Nephron (organoid): ENCODE measurements at regions not wholly inside any gene's neighbourhood (a gene's known extent, or its start where the extent isn't known, plus 50 kb on each side); places are given as distances from the start of the nearest gene placed in this dataset.

Source experiments
- H3K27ac Mint-ChIP-seq, 3 experiments: 2 replicates each; pipeline ENCODE4 v1.8.0; 2020; ENCODE audit warnings: mixed read lengths in 3 of 3, mild to moderate bottlenecking in 2 of 3, moderate library complexity in 1 of 3
- H3K27me3 Mint-ChIP-seq: 2 replicates; pipeline ENCODE4 v1.8.0; 2021; ENCODE audit warnings: low read depth, mild to moderate bottlenecking, moderate library complexity, mixed read lengths
- H3K36me3 Mint-ChIP-seq: 2 replicates; pipeline ENCODE4 v1.8.0; 2020; ENCODE audit warnings: low read depth, mixed read lengths
- H3K4me1 Mint-ChIP-seq: 2 replicates; pipeline ENCODE4 v1.8.0; 2020; ENCODE audit warnings: mixed read lengths
- H3K4me3 Mint-ChIP-seq, 3 experiments: 2 replicates each; pipeline ENCODE4 v1.8.0; 2020; ENCODE audit warnings: mild to moderate bottlenecking in 3 of 3, mixed read lengths in 3 of 3, moderate library complexity in 2 of 3
- H3K9me3 Mint-ChIP-seq: 2 replicates; pipeline ENCODE4 v1.8.0; 2020; ENCODE audit warnings: mixed read lengths
- TF ChIP-seq, protein P1 (sequence below), 3 experiments: fragments of 200-600 bp; sonication (generic); IDR thresholded peaks; one replicate each; pipeline ENCODE4 v1.5.0; 2021; ENCODE audit warnings: antibody characterized with exemption in 3 of 3; ENCODE audit not compliant: unreplicated experiment in 3 of 3

DNA sequence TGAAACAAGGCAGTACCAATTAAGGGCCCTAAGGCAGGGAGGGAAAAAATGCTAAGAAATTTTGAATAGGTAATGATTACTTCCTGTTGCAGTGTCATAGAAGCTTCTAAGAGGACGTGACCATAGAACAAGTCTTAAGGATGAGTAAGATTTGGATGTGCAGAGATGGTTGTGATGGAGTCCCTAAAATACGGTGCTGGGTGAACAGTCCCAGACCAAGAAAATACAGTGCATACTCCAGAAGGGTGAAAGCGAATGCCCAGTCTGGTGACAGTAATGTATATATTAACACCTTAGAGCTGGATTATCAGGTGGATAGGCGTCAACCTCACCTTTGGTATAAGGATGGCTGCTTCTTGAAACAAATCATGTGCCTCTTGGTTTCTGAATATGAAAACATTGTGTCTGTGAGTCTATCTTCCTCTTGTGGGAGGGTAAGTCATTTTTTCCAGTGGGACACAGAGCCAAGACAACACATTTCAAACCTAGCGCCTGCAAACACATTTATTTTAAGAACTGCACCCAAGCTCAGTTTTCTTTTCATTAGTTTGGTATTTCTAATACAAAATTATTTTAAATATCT lies 101.2 kb upstream of the TP63 start:
- H3K36me3 Mint-ChIP-seq = peaks cover 4% of the 10 kb centered on the region
- TF ChIP-seq, protein P1, sequence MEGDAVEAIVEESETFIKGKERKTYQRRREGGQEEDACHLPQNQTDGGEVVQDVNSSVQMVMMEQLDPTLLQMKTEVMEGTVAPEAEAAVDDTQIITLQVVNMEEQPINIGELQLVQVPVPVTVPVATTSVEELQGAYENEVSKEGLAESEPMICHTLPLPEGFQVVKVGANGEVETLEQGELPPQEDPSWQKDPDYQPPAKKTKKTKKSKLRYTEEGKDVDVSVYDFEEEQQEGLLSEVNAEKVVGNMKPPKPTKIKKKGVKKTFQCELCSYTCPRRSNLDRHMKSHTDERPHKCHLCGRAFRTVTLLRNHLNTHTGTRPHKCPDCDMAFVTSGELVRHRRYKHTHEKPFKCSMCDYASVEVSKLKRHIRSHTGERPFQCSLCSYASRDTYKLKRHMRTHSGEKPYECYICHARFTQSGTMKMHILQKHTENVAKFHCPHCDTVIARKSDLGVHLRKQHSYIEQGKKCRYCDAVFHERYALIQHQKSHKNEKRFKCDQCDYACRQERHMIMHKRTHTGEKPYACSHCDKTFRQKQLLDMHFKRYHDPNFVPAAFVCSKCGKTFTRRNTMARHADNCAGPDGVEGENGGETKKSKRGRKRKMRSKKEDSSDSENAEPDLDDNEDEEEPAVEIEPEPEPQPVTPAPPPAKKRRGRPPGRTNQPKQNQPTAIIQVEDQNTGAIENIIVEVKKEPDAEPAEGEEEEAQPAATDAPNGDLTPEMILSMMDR (IDR thresholded peaks at IDR 0.05; ENCODE audit: unreplicated experiment in 3 of 3) = no peak
- peaks cover 16% of the 10 kb centered on the region for H3K9me3 Mint-ChIP-seq
- H3K27me3 Mint-ChIP-seq = peaks cover 3% of the 10 kb centered on the region
- H3K27ac Mint-ChIP-seq = no peak overlapping the region
- no peak overlapping the region for H3K4me3 Mint-ChIP-seq
- H3K4me1 Mint-ChIP-seq = peaks cover 3% of the 10 kb centered on the region

DNA sequence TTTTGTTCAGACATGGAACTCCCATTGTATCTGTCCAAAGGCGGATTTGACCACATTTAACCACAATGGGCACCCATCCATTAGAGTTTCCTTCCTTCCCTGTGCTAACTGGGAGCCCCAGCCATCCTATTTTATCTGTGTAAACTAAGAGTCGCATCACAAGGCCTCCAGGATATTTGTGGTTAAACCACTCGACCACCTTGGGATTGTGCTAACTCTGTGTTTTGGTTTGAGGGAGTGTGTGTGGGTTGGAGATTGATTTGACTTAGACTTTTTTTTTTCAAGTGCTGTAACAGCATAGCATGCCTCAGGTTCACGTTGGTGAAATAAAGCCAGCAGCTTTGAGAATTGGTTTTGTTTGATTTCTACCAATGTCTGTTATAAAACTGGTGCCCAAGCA lies 100.4 kb upstream of the TP63 start:
- peaks cover under 1% of the 10 kb centered on the region for H3K36me3 Mint-ChIP-seq
- no peak overlapping the region for H3K27ac Mint-ChIP-seq
- H3K27me3 Mint-ChIP-seq = peaks cover 3% of the 10 kb centered on the region
- H3K9me3 Mint-ChIP-seq = peaks cover 13% of the 10 kb centered on the region
- TF ChIP-seq, protein P1 (IDR thresholded peaks at IDR 0.05; ENCODE audit: unreplicated experiment in 3 of 3) = no peak
- H3K4me1 Mint-ChIP-seq = peaks cover 3% of the 10 kb centered on the region
- no peak overlapping the region for H3K4me3 Mint-ChIP-seq

DNA sequence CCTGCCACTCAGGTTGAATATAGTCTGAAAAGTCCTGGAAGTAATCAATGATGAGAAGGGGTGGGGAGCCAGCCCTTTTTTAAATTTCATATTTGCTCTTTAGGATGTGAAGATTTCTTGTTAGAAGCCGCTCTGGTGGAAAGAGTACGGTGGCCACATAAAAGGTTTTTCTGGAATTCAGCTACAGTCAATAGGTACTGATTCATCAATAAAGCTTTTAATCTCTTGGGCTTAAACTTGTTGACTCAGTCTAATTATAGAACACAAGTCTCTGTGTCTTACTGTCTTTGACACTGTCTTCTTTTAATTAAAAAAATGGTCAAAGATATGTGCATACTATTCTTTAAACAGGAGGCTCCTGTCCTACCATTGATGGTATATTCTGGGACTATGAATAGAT lies 99.9 kb upstream of the TP63 start:
- Mint-ChIP-seq H3K9me3 (peaks cover 9% of the 10 kb centered on the region), H3K27me3 (peaks cover 3% of the 10 kb centered on the region), H3K4me3 (no peak overlapping the region), H3K4me1 (peaks cover 3% of the 10 kb centered on the region), H3K36me3 (no peaks in the 10 kb centered on the region), H3K27ac (no peak overlapping the region)
- TF ChIP-seq, protein P1 (IDR thresholded peaks at IDR 0.05; ENCODE audit: unreplicated experiment in 3 of 3) = no peak

DNA sequence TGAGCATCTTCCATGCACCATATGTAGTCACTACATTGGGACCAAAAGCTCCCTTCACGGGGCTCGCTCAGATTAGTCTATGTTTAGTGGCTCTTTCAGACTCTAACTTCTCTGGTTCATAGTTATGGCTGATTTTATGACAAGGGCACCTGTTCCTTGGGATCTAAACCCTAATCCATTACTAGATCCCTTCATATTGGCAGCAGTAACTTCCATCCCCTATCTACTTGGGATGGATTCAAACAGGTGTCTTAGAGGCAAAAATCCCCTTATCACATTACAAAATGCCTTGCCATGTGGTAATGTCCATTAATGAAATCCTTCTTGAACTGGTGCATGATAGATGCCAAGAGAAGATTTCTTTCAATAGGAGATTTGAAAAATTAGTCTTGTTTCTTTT lies 96.7 kb upstream of the TP63 start:
- Mint-ChIP-seq H3K4me3 (no peak overlapping the region), H3K9me3 (peaks cover 6% of the 10 kb centered on the region), H3K4me1 (peaks cover 8% of the 10 kb centered on the region), H3K36me3 (no peaks in the 10 kb centered on the region), H3K27ac (peak overlapping the region in 2 of 3 experiments; percentile 45 to 72), H3K27me3 (no peaks in the 10 kb centered on the region)
- TF ChIP-seq, protein P1 (IDR thresholded peaks at IDR 0.05; ENCODE audit: unreplicated experiment in 3 of 3) = no peak

DNA sequence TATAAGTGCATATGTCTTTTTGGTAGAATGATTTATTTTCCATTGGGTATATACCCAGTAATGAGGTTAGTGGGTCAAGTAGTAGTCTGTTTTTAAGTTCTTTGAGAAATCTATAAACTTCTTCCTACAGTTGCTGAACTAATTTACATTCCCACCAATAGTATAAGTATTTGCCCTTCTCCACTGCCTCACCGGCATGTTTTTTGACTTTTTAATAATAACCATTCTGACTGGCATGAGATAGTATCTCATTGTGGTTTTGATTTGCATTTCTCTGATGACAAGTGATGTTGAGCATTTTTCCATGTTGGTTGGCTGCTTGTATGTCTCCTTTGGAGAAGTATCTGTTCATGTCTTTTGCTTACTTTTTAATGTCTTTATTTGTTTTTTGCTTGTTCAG lies 94.1 kb upstream of the TP63 start:
- TF ChIP-seq, protein P1 (IDR thresholded peaks at IDR 0.05; ENCODE audit: unreplicated experiment in 3 of 3) = no peak
- Mint-ChIP-seq H3K36me3 (no peaks in the 10 kb centered on the region), H3K27me3 (no peaks in the 10 kb centered on the region), H3K9me3 (peaks cover 3% of the 10 kb centered on the region), H3K4me1 (peaks cover 9% of the 10 kb centered on the region), H3K4me3 (no peak overlapping the region), H3K27ac (no peak overlapping the region)

DNA sequence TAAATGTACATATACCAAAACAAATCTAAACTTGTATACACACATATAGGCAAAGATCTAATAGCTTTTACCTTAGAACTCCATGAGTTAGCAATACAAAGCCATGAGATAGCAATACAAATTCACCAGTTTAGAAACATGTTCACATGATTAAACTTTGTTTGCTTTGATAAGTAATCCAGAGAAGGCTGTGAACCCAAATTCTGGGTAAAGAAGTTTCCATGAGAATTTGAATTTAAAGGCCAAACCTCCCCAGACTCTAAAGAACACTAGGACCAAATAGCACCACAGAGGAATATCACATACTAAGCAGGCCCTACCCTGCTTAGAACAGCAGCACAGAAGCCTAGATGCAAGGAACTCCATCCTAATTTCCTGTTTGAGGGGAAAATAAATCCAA lies 83.7 kb upstream of the TP63 start:
- peaks cover 44% of the 10 kb centered on the region for H3K9me3 Mint-ChIP-seq
- no peaks in the 10 kb centered on the region for H3K4me1 Mint-ChIP-seq
- H3K27ac Mint-ChIP-seq = no peak overlapping the region
- no peaks in the 10 kb centered on the region for H3K27me3 Mint-ChIP-seq
- TF ChIP-seq, protein P1 (IDR thresholded peaks at IDR 0.05; ENCODE audit: unreplicated experiment in 3 of 3) = no peak
- no peaks in the 10 kb centered on the region for H3K36me3 Mint-ChIP-seq
- H3K4me3 Mint-ChIP-seq = no peak overlapping the region
